Activated CD8-positive, alpha-beta memory T cell treated with anti-CD3 and anti-CD28 coated beads, Interleukin-2, amount 50 U/mL, for 1 hour (primary cell): ENCODE measurements at regions not wholly inside any gene's neighbourhood (a gene's known extent, or its start where the extent isn't known, plus 50 kb on each side); places are given as distances from the start of the nearest gene placed in this dataset.

Source experiments
- DNase-seq: peaks from one replicate; pipeline ENCODE4 v3.0.0-alpha.2; 2020; ENCODE audit errors: extremely low read depth

DNA sequence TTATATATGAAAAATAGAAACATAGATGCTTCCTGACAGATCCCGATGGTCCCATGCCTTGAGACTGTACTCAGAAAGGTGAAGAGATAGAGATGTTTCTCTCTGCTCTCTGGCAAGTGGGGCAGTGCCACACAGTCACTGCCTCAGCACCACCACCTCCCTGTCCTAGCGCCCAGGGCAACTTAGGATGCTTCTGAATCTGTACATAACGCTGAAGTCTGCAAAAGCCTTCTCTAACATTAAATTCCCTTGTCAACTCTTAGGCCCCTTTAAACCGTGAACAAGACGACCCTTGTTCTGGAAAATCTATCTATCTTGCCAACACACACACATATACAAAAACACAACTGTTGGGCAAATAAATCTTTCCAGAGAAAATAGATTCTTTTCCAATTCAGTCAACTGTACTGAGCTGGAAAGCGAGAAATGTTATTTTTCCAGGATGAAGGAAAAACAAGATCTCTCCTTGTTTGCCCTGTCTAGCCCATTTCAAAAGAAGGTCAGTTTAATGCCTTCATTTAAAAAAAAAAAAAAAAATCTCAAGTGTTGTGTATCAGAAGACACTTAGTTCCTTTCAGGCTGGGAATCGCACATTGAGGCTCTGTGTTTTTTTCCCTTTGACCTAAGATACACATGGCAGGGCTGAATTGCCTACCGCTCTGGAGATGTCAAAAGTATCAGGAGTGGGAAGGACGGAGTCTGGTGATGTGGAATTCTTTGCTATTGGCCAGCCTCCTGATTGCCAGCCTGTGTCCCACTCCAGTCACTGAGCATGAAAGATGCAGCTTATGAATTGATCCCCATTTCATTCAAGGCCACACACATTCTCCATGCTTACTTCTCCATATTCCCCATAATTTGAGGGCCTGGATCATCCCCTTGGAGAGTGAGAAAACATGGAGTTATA lies 241.4 kb downstream of the LACC1 start:
- no peak for DNase-seq

DNA sequence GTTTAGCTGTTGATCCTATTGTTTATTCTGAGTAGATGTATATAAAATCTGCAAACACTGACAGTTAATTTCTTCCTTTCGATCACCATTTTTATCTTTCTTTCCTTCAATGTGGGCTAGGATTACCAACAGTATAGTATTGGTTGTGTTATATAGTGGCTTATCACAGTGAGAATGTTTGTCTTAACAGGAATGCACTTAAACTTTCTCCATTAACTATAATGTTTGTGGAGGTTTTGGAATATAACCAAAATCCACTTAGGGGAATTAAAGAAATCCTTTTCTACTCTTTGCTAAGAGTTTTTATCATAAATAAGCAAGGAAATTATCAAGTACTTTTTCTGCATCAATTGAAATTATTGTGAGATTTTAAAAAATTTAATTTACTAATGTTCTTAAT lies 244.6 kb downstream of the LACC1 start:
- no peak for DNase-seq

DNA sequence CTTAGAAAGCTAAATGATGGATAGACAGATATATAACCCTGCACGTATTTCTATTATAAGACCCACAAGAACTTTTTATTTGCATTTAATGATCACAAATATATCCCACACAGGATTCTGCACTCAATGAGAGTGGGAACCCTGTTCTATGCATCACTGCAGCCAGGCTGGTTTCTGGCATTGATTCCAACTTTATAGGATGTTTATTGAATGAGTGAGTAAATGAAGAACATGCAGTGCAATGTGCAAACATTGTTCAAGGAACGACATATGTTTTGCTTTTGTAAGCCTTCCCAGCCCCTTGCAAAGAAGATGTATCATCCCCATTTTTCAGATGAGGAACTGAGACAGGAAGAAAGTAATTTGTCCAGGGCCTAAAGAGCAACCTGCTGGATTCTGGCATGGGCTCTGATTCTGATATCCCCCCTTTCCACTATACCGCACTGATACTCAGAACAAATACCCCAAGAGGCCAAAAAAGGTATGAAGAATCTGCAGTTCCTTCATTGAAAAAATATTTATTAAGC lies 246.3 kb downstream of the LACC1 start:
- DNase-seq = no peak

DNA sequence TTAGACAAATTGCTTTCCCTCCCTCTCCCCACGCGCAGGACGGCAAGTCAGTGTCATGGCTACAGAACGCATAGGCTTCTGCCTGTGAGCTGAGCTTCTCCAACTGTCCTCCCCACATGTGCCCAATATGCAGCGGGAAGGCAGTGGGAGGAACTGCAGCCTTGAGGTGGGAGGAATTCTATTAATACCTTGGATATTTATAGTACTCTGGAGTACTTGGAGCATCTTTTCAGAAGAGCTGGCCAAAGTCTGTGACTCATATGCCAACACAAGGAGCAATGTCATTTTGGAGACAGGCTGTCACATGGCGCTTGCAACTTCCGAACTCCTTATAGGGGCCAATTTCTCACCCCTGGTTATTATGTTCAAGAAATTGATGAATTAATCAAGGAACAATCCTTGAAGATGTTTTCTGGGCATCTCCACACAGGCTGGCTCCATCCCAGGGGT lies 245.0 kb upstream of the SERP2 start:
- DNase-seq = no peak

DNA sequence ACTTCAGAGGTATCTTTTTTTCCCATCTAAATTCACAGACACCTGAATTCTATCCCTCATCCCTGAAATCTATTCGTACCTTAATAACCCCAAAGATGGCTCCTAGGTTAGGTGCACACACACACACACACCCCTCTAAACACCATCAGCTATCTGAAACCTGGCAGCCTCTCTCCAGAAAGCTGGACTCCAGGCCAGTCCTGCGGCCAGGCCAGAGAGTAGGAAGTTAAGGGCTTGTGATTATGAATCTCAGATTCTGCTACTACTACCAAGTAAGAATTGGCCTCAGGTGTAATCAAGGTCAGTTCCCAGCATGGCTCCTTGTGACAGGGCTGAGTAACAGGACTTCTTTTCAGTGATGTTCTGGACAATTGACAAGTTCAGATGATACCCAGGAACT lies 244.2 kb upstream of the SERP2 start:
- DNase-seq = no peak

DNA sequence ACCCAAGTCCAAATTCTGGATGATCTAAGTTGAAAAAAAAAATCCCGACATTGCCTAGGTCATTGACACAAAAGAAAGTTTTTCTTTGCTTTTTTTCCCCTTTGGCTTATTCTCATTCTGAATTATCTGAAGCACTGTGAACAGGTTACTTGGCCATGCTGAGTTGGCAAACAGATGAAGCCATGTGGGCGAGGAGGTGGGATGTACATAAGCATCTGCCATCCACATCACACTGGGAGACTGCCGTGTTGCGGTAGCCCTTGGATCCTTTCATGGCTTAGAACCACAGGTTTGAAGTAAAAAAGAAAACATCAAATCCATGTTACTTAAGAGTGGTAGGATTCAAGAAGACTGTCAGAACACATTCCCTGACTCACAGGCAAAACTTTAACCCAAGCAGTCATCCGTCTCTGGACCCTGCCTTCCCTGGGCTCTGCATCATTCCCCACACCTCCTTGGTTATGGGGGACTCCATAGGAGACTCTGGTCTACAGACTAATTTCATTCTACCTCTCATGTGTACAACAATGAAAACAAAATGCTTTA lies 242.5 kb upstream of the SERP2 start:
- DNase-seq = no peak

DNA sequence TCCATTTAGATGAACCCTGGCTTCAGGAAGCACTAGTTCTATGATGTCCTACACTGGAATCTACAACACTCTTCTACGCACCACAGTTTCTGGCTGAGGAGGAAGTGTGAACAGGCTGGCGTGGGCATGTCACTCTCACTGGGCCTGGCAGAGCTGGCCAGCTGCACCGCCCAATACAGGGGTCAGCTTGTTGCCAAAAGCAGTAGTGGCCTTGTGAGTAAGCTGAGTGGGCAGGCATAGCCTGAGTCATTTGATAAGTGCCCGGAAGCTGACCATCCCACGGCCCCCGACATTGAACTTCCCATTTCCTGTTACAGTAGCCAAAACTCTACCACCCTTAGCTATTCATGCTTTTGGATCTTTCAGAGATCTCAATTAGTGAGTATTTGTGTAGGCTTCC lies 240.9 kb upstream of the SERP2 start:
- no peak for DNase-seq

DNA sequence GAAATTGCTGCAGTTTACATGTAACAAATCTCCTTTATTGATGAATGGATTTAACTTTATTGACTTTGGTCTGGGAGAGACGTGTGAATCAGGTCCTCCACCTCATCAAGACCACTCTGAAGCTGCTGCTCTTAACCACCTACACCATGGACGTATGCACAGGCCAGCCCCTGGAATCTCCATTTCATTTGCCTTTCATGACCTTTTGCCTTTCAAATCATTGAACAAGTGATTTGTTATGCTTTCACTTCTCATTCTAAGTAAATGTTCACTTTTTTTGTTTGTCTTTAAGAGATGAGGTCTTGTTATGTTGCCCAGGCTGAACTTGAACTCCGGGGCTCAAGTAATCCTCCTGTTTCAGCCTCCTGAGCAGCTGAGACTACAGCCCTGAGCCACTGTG lies 240.0 kb upstream of the SERP2 start:
- DNase-seq = no peak

DNA sequence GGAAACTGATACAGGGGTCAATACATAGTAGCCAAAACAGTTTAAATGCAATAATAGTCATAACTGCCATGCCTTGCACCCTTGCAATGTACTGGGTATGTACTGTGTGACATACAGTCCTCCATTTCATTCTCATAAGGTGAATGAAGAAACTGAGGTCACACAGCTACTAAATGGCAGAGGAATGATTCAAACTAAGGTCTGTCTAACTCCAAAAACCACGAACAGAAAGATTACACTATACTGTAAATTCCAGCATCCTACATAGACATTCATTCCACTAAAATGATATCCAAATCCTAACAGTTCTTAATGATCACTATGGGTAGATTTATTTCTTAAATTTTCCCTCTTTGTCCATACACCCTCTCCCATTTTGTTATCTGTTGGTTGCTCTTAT lies 238.1 kb upstream of the SERP2 start:
- DNase-seq = no peak

DNA sequence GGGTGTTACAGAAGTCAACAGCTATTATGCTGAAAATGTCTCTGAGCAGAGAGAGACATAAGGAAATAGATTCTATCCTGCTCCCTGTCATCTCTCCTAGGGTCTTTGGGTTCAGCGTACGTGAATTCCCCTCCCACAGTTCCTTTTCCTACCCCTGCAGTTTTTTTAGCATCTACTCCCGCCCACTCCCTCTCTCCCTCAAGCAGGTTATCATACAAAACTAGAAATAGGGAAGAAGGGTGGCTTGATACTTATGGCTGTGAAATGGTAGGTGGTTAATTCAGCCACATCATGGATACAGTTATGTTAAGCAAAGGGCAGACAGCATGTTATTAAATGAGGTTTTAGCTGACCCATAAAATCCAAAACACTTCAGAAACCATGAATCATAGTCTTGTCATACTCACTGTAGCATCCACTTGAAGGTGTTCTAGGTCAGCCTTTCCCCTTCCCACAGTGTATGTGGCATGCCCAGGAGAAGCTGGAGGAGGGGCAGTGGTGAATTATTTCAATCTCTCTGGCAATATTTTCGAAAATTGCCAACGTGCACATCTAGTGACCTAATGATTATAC lies 236.8 kb upstream of the SERP2 start:
- DNase-seq = no peak

DNA sequence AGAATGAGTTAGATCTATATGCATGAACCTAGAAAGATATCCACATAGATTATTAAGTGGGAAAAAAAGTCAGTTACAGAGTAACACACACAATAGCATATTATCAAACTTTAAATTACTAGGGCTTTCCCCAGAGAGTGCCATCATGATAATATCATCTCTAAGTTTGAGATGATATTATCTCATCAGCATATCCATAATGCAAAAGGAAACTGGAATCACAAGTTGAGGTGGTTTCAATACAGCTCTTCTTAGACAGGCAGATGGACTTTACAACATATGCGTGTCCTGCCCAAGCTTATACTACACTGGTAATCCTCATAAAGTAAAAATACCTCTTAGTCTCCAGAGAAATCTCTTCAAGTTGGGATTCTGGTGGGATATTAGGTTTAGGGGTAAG lies 236.2 kb upstream of the SERP2 start:
- DNase-seq = no peak

DNA sequence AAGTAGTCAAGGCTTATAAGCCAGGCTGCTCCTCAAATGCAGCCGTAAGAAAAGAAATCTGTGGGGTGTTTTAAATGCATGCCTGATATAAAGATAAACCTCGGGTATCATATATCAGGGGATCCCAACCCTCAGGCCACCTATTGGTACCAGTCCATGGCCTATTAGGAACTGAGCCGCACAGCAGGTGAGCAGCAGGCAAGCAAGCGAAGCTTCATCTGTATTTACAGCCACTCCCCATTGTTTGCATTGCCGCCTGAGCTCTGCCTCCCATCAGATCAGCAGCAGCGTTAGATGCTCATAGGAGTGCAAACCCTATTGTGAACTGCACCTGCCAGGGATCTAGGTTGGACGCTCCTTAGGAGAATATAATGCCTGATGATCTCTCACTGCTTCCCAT lies 233.5 kb upstream of the SERP2 start:
- DNase-seq = no peak

DNA sequence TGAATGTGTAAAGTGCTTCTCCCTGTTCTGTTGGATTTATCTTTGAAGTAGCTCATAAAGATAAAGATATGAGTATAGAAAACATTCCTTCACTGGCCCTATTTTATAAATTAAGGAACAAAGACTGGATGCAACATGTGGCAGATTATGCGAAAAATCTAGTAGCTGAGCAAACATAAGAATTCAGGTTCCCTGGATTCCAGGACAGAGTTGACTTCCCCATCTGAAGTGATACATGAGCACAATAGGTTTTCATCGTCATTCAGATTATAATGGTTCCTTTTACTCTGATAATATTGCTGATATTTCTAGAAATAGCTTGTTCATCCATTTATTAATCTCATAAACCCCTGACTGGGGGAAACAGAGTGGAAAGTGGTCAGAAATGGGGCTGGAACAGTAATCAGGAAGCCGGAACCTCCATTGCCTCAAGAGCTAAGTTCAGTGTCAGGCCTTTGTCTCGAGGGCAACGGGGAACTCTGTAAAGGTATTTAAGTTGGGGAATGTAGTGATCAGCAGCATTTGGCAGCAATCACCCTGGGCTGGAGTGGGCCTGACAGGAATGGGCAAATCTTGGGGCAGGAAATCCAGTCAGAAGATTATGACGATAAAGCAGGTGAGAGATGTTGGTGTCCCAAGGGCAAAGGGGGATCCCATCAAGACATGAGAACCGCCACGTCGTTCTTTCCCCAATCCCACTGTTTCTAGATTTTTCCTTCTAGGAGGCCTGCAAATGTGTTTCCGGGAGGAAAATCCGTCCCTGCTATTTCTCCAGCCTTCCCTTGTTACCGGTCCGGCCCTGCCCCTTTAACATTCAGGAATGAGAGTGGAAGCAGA lies 232.5 kb upstream of the SERP2 start:
- DNase-seq = no peak

DNA sequence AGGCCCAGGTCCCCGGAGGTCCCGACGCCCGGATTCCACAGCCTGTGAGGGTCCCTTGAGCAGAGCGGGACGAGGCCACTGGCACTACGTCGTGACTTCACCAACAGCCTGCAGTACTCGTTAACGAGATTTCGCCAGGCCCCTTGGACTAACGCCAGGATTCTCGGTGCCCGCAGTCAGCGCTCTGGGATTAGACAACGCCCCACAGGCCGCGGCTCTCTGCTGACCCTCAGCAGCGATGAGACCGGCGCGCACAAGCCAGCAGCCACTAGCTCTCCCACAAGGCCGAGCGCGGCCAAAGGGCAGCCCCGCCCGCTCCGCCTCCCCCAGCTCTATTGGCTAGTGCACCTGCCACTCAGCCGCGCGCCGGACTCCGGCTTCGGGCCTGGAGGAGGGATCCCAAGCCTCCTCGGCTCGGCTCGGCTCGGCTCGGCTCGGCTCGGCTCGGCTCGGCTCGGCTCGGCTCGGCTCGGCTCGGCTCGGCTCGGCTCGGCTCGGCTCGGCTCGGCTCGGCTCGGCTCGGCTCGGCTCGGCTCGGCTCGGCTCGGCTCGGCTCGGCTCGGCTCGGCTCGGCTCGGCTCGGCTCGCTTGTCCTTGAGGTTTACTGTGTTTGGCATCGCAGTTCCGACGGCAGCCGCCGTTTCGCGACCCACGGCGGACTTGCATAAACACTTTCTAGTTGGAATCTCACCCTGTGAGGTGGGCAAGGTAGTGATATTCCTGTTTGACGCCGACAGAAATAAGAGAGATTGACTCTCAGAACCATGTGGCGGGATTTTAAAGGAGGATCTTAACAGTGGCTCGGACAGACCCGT lies 231.7 kb upstream of the SERP2 start:
- DNase-seq = peak; percentile 64

DNA sequence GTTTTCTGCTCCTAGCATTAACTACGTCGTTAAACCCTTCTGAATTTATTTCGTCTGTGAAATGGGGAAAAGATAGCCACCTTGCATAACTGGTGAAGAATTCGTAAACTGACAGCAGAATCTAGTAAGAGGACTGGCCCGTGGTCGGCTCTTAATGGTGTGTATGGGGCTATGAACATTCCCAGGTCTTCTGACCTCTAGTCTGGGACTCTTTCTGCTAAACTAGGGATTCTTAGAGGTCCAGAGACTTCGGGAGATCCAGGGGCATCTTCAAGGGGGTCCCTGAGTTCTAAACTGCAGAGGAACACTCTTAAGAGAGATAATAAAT lies 231.1 kb upstream of the SERP2 start:
- DNase-seq = no peak

DNA sequence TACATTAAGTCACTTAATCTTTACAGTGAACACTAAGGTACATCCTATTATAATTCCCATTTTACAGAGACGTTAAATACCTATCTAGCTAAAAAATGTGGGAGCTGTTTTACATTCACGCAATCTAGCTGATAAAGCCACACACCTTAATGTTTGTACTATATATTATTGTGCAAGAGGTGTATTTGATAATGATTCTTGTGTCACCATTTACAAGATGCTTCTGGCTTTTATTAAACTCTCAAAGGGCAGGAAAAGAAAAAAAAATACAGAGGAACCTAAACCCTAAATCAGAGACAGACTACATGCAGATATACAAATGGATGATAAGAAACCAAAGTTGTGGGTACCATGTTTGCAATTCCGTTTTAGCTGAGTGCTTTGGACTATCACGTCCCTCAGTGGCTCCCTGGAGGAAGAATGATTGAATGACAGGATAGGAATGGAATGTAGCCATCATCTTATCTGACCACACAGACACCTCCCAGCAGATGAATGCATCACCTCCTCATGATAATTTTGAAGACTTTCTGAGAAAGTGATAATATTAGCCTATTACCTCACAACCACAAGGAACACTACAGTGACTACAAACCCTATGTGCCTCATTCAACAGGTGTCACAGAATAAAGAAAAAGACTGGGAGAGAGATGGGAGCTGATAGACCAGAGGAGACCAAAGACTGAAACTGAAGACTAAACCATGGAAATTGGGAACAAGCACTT lies 230.5 kb upstream of the SERP2 start:
- no peak for DNase-seq

DNA sequence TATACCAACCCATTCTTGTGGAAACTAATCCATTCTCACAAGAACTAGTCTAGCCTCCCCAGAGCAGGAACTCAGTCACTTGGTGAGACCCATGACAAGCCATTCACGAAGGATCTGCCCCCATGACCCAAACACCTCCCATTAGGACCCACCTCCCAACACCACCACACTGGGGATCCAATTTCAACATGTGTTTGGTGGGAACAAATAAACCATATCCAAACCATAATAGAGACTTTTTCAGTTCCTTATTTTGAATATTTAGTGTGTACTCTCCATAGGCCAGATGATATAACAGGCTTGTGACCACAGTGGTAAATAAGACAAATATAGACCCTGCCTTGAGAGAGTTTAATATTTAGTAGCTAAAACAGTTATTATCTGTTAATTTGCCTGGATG lies 227.5 kb upstream of the SERP2 start:
- DNase-seq = no peak

DNA sequence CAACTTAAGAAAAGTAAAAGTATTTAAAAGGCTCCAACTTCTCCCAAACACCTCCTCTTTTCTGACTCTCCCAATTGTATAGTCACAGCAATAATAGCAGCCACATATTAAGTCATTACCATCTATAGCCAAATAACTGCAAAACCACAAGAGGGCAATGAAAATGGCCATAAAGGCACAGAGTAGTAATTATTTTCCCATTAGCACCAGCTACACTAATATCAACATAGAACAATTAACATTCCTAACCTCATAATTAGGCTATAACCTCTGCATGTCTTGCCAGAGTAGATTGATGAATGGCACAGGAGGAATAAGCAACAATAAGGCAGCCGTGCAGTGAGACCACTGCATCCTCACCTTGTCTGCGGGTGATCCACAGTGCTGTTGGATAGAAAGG lies 226.4 kb upstream of the SERP2 start:
- DNase-seq = no peak

DNA sequence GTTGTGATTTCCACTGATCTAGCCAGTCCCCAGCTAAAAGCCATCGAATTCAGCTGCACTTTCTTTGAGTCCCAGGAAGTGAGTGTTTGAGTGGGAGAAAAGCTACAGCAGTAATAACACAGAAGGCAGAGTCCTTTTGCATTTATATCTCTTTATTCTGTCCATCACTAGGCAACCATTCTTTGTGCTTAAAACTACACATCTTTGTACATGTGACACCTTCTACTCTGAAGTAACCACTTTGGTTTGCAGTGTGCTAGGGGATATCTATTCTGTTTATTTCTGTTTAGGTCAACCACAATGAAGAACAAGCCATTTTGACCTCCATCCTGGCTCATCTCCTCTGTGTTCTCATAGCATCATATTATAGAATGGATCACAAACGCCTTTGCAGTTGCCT lies 226.0 kb upstream of the SERP2 start:
- no peak for DNase-seq

DNA sequence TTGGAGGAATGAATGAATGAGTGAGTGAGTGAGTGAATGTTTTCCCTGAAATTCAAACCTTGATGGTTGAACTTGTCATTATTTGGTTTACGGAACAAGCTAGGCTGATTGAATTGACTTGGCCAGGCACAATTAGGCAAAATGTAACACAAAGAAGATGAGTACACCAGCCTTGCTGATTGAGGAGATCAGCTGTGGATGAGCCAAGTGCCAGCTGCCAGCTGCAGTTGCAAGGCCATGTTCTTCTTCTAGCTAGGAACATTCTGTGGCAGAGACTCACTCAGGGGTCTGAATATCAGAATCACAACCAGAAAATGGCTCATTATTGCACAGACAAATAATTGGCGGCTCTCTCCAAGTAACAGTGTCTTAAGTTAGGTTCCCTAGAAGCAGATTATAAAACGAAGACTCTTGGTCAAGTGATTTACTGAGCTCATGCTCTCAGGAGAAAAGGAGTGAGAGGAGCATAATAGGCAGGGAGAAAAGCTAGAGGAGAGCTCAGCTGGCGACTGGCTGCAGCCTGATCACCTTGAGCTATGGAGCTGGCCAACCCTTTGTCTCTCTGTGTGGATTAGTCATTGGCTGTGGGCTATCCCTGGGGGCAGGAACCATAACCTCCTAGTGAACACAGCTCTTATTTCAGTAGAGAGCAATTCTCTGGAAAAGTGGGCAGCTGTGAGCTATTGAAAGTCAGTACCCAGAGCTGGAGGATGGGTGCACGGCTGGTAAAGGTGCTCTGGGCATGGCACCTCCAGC lies 225.3 kb upstream of the SERP2 start:
- DNase-seq = no peak
